HUES64 (cell line): ENCODE measurements at regions not wholly inside any gene's neighbourhood (a gene's known extent, or its start where the extent isn't known, plus 50 kb on each side); places are given as distances from the start of the nearest gene placed in this dataset.

Experiments used
- H3K27ac ChIP-seq: 2 replicates; pipeline ENCODE4 v1.7.0; 2013; ENCODE audit warnings: low read depth, low read length, inconsistent platforms
- H3K27me3 ChIP-seq: 2 replicates; pipeline ENCODE4 v1.6.1; 2013; ENCODE audit warnings: mild to moderate bottlenecking, low read length; ENCODE audit not compliant: insufficient read depth
- H3K36me3 ChIP-seq: 2 replicates; pipeline ENCODE4 v1.6.1; 2013; ENCODE audit warnings: mild to moderate bottlenecking, low read length; ENCODE audit not compliant: insufficient read depth
- H3K4me1 ChIP-seq: 2 replicates; pipeline ENCODE4 v1.6.1; 2013; ENCODE audit warnings: mild to moderate bottlenecking, low read length, moderate library complexity; ENCODE audit not compliant: insufficient read depth
- H3K4me3 ChIP-seq: 2 replicates; pipeline ENCODE4 v1.5.1; 2013; ENCODE audit warnings: mild to moderate bottlenecking, low read length, moderate library complexity
- H3K9ac ChIP-seq: 2 replicates; pipeline ENCODE4 v1.6.1; 2013; ENCODE audit warnings: mild to moderate bottlenecking, low read depth, low read length
- H3K9me3 ChIP-seq: 2 replicates; pipeline ENCODE4 v1.6.1; 2013; ENCODE audit warnings: low read depth, low read length; ENCODE audit not compliant: insufficient read depth
- WGBS: fragments of 150-250, 120-280 bp; methylation state at CpG from one replicate; pipeline ENCODE4 v1.1.7; 2013; ENCODE audit warnings: missing lambda C conversion rate; 5-methylcytosine and 5-hydroxymethylcytosine counted together

DNA sequence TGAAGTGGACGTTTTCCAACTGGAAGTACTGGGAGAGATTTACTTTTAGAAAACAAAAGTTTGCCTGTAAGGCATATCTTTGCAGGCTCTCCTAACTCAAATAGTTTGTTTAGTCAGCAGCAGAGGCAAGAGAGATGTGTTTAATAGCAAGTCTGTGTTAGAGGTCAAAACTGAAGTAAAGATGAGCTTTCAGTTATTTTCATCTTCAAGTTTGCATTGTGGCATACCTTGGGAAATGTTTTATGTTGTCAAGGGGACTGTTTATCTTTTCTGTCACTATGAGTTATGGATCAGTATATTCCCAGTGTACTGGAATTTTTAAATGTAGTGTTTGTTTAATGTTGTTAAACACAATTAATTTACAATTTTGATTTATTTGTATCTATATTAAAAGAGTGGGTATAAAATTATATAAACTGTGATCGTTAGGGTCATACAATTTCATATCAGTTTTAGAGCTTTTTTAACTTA lies 169.7 kb upstream of the PPP1R3A start:
- 6% methylated on average over 1 of the region's 2 CpGs for WGBS
- H3K27ac ChIP-seq: no peak overlapping the region
- no peak overlapping the region for H3K9ac ChIP-seq
- no peaks in the 10 kb centered on the region for H3K36me3 ChIP-seq
- no peaks in the 10 kb centered on the region for H3K9me3 ChIP-seq
- H3K4me3 ChIP-seq: peak overlapping the region; percentile 80
- H3K27me3 ChIP-seq: peaks cover 88% of the 10 kb centered on the region
- H3K4me1 ChIP-seq: peaks cover 12% of the 10 kb centered on the region

DNA sequence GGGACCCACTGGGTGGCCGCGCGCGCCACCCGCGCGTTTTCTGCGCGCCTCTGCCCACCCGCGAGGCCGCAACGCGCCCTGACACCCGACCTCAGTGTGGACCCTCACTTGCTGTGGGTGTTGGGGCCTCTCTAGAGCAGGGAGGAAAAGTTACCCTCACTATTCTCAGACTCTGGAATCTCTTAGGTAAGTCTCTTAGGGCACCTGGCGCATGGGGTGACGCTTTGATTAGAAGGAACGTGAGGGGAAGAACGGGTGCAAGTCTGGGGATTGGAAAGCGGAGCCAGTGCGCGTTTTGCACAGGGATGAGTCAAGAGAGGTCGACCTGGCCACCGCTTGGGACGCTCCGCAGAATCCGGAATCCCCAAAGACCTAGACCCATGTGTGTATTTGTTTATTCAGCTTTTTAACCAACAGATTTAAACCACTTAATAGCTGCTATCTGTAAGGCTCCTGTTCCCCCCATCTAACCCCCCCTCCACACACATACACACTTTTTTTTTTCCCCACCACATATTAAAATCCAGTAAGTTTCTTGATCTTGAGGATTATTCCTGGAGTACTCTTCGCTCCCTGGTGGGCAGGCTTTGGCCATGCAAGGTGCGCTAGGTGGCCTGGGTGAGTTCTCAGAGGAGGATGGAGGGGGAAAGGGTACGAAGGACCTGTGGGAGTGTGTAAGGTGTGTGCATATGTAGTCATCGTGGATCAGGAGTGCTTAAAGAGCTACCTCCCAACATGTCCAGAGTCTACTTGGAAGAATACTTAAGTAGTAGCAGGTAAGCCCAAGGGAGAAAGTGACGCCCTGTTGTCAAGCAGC lies 169.1 kb upstream of the PPP1R3A start:
- 1% methylated on average over 32 of the region's 32 CpGs for WGBS
- H3K27ac ChIP-seq: no peak overlapping the region
- H3K4me3 ChIP-seq: peak overlapping the region; percentile 80
- H3K9ac ChIP-seq: no peak overlapping the region
- H3K9me3 ChIP-seq: no peaks in the 10 kb centered on the region
- peaks cover 13% of the 10 kb centered on the region for H3K4me1 ChIP-seq
- H3K36me3 ChIP-seq: no peaks in the 10 kb centered on the region
- peaks cover 94% of the 10 kb centered on the region for H3K27me3 ChIP-seq

DNA sequence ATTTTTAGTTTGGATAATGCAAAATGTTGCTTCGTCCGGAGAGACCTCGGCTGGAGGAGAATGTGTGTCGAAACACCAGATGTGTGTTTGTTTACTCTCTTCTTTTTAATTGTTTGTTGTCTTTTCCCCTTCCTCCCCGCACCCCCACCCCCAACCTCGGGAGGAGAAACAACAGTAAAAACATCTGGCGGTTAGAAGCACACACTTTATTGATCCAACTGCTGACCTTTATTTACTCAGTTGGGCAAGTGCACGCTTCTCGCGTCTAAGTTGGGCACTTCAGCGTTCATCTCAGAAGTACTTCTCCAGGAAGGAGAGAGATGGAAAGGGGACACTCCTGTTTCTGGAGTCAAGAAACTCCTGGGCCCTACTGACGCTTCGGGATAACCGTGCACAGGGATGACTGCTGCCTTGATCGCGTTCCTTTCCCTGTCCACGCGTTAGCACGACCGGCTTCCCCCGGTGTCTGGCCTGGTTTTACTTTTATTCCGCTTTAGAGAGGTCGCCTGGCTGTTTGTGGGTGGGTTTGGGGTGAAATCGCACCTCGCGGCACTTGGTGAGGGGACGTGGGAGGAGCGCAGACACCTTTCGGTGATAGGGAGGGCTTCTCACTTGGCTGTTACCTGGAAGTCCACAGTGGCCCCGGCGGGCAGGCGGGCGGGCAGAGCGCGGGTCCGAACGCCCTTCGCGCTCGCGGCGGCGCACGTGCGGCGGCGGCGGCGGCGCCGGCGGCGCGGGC lies 168.3 kb upstream of the PPP1R3A start:
- no peaks in the 10 kb centered on the region for H3K9me3 ChIP-seq
- no peaks in the 10 kb centered on the region for H3K36me3 ChIP-seq
- peaks cover 99% of the 10 kb centered on the region for H3K27me3 ChIP-seq
- H3K4me3 ChIP-seq: peak overlapping the region; percentile 80
- WGBS: 1% methylated on average over 53 of the region's 54 CpGs
- no peak overlapping the region for H3K9ac ChIP-seq
- peaks cover 21% of the 10 kb centered on the region for H3K4me1 ChIP-seq
- no peak overlapping the region for H3K27ac ChIP-seq

DNA sequence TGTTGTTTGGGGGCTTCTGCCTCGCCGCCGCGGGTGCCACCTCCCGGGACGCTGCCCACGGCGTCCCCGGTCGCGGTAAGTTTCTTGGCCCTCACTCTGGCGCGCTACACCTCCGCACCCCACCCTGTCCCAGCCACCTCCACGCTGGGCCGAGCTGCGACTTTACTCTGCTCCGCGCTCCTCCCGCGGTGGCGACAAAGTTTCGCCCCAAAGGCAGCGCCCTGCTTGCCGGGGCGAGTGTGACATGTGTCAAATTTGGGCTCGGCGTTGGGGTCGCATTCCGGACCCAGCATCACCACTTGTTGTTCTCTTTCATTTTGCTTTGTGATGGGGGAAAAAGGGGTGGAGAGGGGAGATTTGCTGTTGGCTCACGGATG lies 167.7 kb upstream of the PPP1R3A start:
- peaks cover 99% of the 10 kb centered on the region for H3K27me3 ChIP-seq
- H3K4me1 ChIP-seq: peaks cover 22% of the 10 kb centered on the region
- no peak overlapping the region for H3K27ac ChIP-seq
- H3K9ac ChIP-seq: no peak overlapping the region
- no peaks in the 10 kb centered on the region for H3K36me3 ChIP-seq
- WGBS: under 1% methylated on average over 31 of the region's 31 CpGs
- no peaks in the 10 kb centered on the region for H3K9me3 ChIP-seq
- H3K4me3 ChIP-seq: peak overlapping the region; percentile 80

DNA sequence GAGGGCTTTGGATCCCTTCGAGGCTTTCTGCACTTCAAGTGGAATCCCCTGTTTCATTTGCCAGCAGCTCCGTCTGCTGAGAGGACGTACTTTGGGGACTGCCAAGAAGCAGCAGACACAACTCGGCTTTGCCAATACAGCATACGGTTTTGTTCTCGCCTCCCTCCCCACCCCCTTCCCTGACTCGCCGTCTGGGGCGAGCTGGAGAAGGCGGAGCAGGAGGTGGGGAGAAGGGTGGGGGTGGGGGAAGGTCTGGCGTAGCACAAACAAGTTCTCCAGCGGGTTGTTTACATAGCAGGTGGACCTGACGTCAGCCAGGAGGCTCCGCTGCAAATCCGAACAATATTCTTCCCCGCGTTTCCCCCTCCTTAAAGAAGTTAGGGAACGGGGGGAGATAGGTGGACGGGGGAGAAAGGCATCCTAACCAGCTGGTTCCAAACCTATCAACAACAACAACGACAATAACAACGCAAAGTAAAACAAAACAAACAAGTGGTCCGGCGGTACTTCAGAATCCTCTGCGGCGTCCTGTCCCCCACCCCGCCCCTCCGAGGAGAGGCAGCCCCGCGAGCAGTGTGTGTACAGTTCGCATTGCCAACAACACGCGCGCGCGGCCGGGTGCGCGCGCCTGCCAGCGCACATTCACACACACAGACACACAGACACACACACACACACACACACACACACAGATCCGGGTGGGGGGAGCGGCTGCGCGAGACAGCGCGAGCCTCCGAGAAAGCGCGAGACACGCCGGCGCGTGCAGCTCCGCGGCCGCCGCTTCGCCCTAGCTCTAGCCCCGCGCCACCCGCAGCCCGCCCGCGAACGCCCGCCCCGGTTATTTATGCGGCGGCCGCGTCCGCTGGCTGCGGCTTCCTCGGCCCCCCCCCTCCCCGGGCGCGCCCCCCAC lies 167.0 kb upstream of the PPP1R3A start:
- no peaks in the 10 kb centered on the region for H3K36me3 ChIP-seq
- peak overlapping the region; percentile 66; the same call in 1 of the 2 replicates for H3K27ac ChIP-seq
- H3K9me3 ChIP-seq: no peaks in the 10 kb centered on the region
- under 1% methylated on average over 63 of the region's 77 CpGs for WGBS
- peak overlapping the region; percentile 80 for H3K4me3 ChIP-seq
- peaks cover 99% of the 10 kb centered on the region for H3K27me3 ChIP-seq
- peaks cover 22% of the 10 kb centered on the region for H3K4me1 ChIP-seq
- peak overlapping the region; percentile 64 for H3K9ac ChIP-seq

DNA sequence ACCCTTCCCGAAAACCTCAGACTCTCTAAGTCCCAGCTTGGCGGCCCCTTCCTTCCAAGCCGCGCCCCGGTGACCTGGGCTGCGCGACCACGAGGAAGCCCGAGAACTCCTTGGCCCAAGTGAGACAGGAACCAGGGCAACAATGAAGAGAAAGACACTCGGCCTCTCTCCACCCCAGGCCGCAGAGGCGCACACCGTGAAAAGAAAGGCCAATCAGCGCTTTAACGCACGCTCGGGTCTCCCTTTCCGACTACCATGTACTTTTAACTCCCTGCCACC lies 166.4 kb upstream of the PPP1R3A start:
- peaks cover 99% of the 10 kb centered on the region for H3K27me3 ChIP-seq
- H3K36me3 ChIP-seq: no peaks in the 10 kb centered on the region
- H3K4me1 ChIP-seq: peaks cover 22% of the 10 kb centered on the region
- peak overlapping the region; percentile 80 for H3K4me3 ChIP-seq
- WGBS: under 1% methylated on average over 18 of the region's 18 CpGs
- H3K27ac ChIP-seq: peak overlapping the region; percentile 66; the same call in 1 of the 2 replicates
- H3K9me3 ChIP-seq: no peaks in the 10 kb centered on the region
- H3K9ac ChIP-seq: peak overlapping the region; percentile 64

DNA sequence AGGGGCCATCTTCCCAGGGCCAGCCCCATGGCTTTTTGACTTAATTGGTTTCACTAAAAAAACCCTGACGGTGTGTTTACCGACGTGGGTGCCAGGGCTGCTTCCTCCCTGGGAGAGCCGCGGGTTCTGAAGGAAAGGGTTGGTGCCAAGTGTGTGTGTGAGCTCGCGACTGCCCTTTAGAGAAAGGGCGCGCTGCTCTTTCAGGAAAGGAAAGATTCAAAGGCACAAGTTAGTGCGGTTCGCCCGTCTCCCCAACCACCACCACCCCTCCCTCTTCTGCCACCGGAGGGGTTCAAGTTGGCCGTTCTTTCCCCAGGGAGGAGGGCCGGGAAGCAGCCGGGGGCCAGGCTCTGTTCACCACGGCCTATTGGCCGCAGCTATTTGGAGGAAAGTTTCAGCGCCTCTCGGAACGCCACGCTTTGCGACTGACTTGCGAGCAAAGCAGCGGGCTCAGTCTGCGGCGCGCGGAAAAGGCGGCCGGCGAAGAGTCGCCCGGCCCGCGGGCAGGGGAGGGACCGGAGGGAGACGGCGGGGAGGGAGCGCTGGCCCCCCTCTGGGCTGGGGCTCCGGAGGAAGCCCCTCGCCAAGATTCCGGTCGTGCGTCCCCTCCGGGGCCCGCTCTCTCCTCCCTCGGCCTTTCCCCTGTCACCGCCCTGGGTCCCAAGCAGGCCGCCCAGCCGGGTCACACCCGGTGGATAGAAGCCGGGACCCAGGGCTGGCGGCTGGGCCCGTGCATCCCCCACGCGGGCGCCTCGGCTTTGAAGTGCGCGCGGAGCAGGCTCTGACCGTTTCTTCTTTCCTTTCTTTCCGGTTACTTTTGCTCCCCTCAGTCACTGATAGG lies 165.9 kb upstream of the PPP1R3A start:
- H3K9me3 ChIP-seq: no peaks in the 10 kb centered on the region
- H3K36me3 ChIP-seq: no peaks in the 10 kb centered on the region
- H3K27me3 ChIP-seq: peaks cover 95% of the 10 kb centered on the region
- peaks cover 22% of the 10 kb centered on the region for H3K4me1 ChIP-seq
- under 1% methylated on average over 60 of the region's 64 CpGs for WGBS
- peak overlapping the region; percentile 64 for H3K9ac ChIP-seq
- H3K4me3 ChIP-seq: peak overlapping the region; percentile 80
- peak overlapping the region; percentile 66; the same call in 1 of the 2 replicates for H3K27ac ChIP-seq

DNA sequence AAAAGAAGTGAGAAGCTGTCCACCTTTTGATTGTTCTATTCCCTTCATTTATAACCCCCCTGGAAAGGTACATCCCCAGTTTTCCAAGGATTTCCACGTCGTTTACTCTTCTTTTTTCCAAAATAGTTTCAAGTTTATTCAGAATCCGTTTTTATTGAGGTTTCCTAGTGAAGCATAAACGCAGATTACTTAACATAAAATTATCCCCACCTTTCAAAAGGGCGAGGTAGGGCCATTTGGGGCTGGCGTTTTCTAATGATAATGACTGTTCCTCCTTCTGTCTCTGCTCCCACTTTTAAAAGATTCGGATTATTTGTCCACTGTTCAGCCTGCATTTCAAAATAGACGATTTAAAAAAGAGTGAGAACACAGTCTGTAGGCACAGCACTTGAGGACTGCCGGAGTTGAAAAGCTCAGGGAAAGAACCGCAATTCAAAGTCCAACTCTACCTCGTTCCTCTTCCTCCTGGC lies 165.2 kb upstream of the PPP1R3A start:
- under 1% methylated on average over 10 of the region's 11 CpGs for WGBS
- H3K36me3 ChIP-seq: no peaks in the 10 kb centered on the region
- peak overlapping the region; percentile 80 for H3K4me3 ChIP-seq
- H3K27ac ChIP-seq: no peak overlapping the region
- peaks cover 22% of the 10 kb centered on the region for H3K4me1 ChIP-seq
- H3K9me3 ChIP-seq: no peaks in the 10 kb centered on the region
- H3K9ac ChIP-seq: peak overlapping the region; percentile 64; the same call in 1 of the 2 replicates
- H3K27me3 ChIP-seq: peaks cover 89% of the 10 kb centered on the region

DNA sequence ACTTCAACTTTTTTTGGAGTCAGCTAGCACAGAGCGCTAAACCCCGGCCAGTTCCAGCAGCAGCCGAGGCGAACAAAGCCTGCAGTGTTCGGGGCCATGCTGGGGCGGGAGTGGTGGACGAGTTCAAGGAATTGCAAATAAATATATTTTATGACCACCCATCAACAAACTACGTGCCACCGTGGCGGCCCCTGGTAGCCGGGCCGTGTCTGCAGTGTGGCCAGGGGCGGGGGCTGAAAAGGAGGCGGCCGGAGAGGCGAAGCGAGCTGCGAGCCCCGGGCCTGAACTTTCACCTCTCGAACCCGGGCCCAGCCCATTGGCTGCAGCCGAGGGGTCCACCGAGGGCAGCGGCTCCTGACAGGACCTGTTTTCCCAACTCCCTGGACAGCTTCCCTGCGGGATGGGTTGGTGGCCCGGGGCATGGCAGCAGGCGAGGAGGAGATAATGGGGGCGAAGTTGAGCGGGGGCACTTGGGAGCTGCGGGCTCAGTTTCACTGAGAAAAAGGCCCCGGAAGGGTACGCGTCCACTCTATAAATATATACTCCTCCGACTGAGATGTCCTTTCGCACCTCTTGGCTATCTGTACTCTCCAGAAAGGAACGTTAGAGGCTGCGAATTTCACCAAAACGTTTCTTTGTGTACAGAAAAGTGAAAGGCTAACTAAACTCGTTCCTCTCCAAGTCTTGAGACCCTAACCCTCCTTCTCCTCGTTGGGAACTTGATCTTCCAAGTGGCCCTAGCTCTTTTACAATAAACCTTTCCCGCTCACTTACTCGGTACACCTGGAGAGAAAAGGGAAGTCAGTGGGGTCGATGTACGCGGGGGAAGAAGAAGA lies 164.6 kb upstream of the PPP1R3A start:
- no peaks in the 10 kb centered on the region for H3K9me3 ChIP-seq
- H3K27ac ChIP-seq: no peak overlapping the region
- peaks cover 20% of the 10 kb centered on the region for H3K4me1 ChIP-seq
- peaks cover 82% of the 10 kb centered on the region for H3K27me3 ChIP-seq
- peak overlapping the region; percentile 80 for H3K4me3 ChIP-seq
- H3K36me3 ChIP-seq: no peaks in the 10 kb centered on the region
- no peak overlapping the region for H3K9ac ChIP-seq
- 1% methylated on average over 35 of the region's 45 CpGs for WGBS
